HepG2 (cell line): ENCODE measurements at regions not wholly inside any gene's neighbourhood (a gene's known extent, or its start where the extent isn't known, plus 50 kb on each side); places are given as distances from the start of the nearest gene placed in this dataset.

ENCODE experiments used
- ATAC-seq: fragments of 200-7000 bp; cut with Tn5 transposase; 3 replicates; pipeline ENCODE4 v1.9.1; 2020; ENCODE audit warnings: mild to moderate bottlenecking, moderate library complexity
- BruUV-seq: library from RNA; stranded (reverse); fragments of 400-500 nt; replicated peaks from 2 replicates; lab custom pipeline; 2021; lab: Mats Ljungman, UMichigan
- CTCF ChIA-PET: fragments of 300-600 bp; formaldehyde crosslinking; extraction: SDS; loops from one replicate; lab custom pipeline; 2021; ENCODE audit warnings: low total read pairs, inconsistent platforms, low intra/inter-chr PET ratio; lab: Yijun Ruan, JAX
- POLR2A ChIA-PET: fragments of 350-600 bp; sonication (Branson Sonifier 250); formaldehyde crosslinking; loops from one replicate; lab custom pipeline; 2020; ENCODE audit warnings: antibody characterized with exemption, inconsistent platforms; lab: Yijun Ruan, JAX
- DNase-seq: peaks from one replicate; pipeline ENCODE4 v3.0.0-alpha.2; 2015; ENCODE audit warnings: low spot score
- FAIRE-seq: peaks from 3 replicates; lab custom pipeline; 2011; peaks lifted over from hg19 to GRCh38; lab: Jason Lieb, UNC
- H2AFZ ChIP-seq: one replicate; pipeline ENCODE4 v1.6.1; 2011; ENCODE audit warnings: low read length, inconsistent platforms
- H3K27ac ChIP-seq: fragments of 300-600 bp; 3 replicates; pipeline ENCODE4 v1.8.0; 2011; ENCODE audit warnings: mixed run types, mild to moderate bottlenecking, mixed read lengths, low read length, inconsistent platforms; ENCODE audit not compliant: insufficient read depth; ENCODE audit errors: extremely low read length
- H3K27me3 ChIP-seq, 2 experiments: fragments of 200-600 bp in 1 of 2; 2 replicates in 1 of 2; 3 replicates in 1 of 2; pipeline versions ENCODE4 v1.6.0 to v1.8.0; 2011; ENCODE audit warnings: low read length in 2 of 2, mild to moderate bottlenecking in 2 of 2, moderate library complexity in 2 of 2, inconsistent platforms in 1 of 2; ENCODE audit not compliant: insufficient read depth in 2 of 2, control insufficient read depth in 1 of 2
- H3K36me3 ChIP-seq, 2 experiments: fragments of 200-600 bp in 1 of 2; replicated peaks in 1 of 2; 2 replicates in 1 of 2; 3 replicates in 1 of 2; pipeline versions ENCODE4 v1.5.1 to v1.8.0; 2011; ENCODE audit warnings: low read length in 2 of 2, inconsistent platforms in 1 of 2; ENCODE audit not compliant: insufficient read depth in 2 of 2, control insufficient read depth in 1 of 2
- H3K4me1 ChIP-seq: 2 replicates; pipeline ENCODE4 v1.5.1; 2012; ENCODE audit warnings: low read length, inconsistent platforms; ENCODE audit not compliant: insufficient read depth
- H3K4me2 ChIP-seq: 2 replicates; pipeline ENCODE4 v1.6.0; 2011; ENCODE audit warnings: low read depth, low read length, inconsistent platforms
- H3K4me3 ChIP-seq, 3 experiments: fragments of 200-600 bp in 1 of 3; sonication (generic), shearing (Covaris generic) in 1 of 3; replicated peaks in 1 of 3; 2 replicates each; pipeline ENCODE4 v1.5.1; 2011 to 2016; ENCODE audit warnings: low read length in 3 of 3, inconsistent platforms in 2 of 3, low read depth in 2 of 3, mild to moderate bottlenecking in 2 of 3, control low read depth in 1 of 3, mixed read lengths in 1 of 3; ENCODE audit not compliant: insufficient read depth in 1 of 3
- H3K79me2 ChIP-seq: one replicate; pipeline ENCODE4 v1.6.1; 2011; ENCODE audit warnings: low read length, inconsistent platforms; ENCODE audit not compliant: insufficient read depth
- H3K9ac ChIP-seq: 2 replicates; pipeline ENCODE4 v1.6.0; 2011; ENCODE audit warnings: mild to moderate bottlenecking, low read depth, low read length, inconsistent platforms; ENCODE audit not compliant: insufficient read depth
- H3K9me3 ChIP-seq: 2 replicates; pipeline ENCODE4 v1.5.1; 2012; ENCODE audit warnings: mild to moderate bottlenecking, low read length
- H4K20me1 ChIP-seq: 2 replicates; pipeline ENCODE4 v1.6.0; 2011; ENCODE audit warnings: inconsistent platforms, mild to moderate bottlenecking, low read length, moderate library complexity; ENCODE audit not compliant: insufficient read depth
- CTCF ChIP-seq: sonication (generic); formaldehyde crosslinking; IDR thresholded peaks from 2 replicates; pipeline ENCODE4 v1.5.0; 2020; ENCODE audit warnings: mild to moderate bottlenecking, missing genetic modification reagents, moderate library complexity
- RBM22 ChIP-seq: fragments of 200-400 bp; formaldehyde crosslinking; optimal IDR thresholded peaks from 2 replicates; pipeline ENCODE3; 2017; ENCODE audit warnings: mild to moderate bottlenecking, low read length, moderate library complexity
- SMC3 ChIP-seq: IDR thresholded peaks from 2 replicates; pipeline ENCODE4 v1.6.1; 2011; ENCODE audit warnings: low read length, improper control_type of control experiment
- STAG1 ChIP-seq: sonication (generic); formaldehyde crosslinking; IDR thresholded peaks from 2 replicates; pipeline ENCODE4 v1.4.0; 2020; ENCODE audit warnings: missing genetic modification reagents
- ZNF256 ChIP-seq: sonication (generic); formaldehyde crosslinking; conservative IDR thresholded peaks from 2 replicates; pipeline ENCODE4 v1.4.0; 2020; ENCODE audit warnings: missing genetic modification reagents
- ZNF280B ChIP-seq: sonication (generic); formaldehyde crosslinking; IDR thresholded peaks from 2 replicates; pipeline ENCODE4 v1.5.0; 2020; ENCODE audit warnings: missing genetic modification reagents, mild to moderate bottlenecking, borderline replicate concordance
- ZNF484 ChIP-seq: sonication (generic); formaldehyde crosslinking; IDR thresholded peaks from 2 replicates; pipeline ENCODE4 v1.5.1; 2020; ENCODE audit warnings: mild to moderate bottlenecking, low read depth, missing genetic modification reagents, borderline replicate concordance
- WGBS: methylation state at CpG from one replicate; pipeline ENCODE4 v1.1.6; 2017; ENCODE audit warnings: low lambda C conversion rate; 5-methylcytosine and 5-hydroxymethylcytosine counted together
- in situ Hi-C: cut with HindIII; loops from 2 replicates; pipeline ENCODE4 v1.10.0; 2017; ENCODE audit warnings: low pct_unique_long_range_greater_than_20kb; ENCODE audit not compliant: extremely low pct_ligation_motif_present
- intact Hi-C: fragments of 100-400 bp; cut with micrococcal nuclease; formaldehyde crosslinking; loops from one replicate; pipeline ENCODE4 v1.10.0; 2022; ENCODE audit not compliant: unreplicated experiment
- TF ChIP-seq, protein P1 (sequence below): IDR thresholded peaks from 2 replicates; pipeline ENCODE4 v1.6.1; 2012; ENCODE audit warnings: low read length, improper control_type of control experiment

- Histone ChIP-seq H2AFZ (no peak overlapping the region), H4K20me1 (no peaks in the 10 kb centered on the region), H3K4me1 (no peaks in the 10 kb centered on the region), H3K27me3 (no peaks in the 10 kb centered on the region), H3K9me3 (no peaks in the 10 kb centered on the region), H3K36me3 (no peaks in the 10 kb centered on the region), H3K4me3 (no peak overlapping the region), H3K9ac (no peak overlapping the region), H3K27ac (no peak overlapping the region), H3K79me2 (no peaks in the 10 kb centered on the region), H3K4me2 (no peak overlapping the region)
- ChIA-PET CTCF (no interaction called here), POLR2A (no interaction called here)
- in situ Hi-C loops, result no loop called here
- WGBS, result 43% methylated on average over 5 of the region's 5 CpGs
- intact Hi-C loops, result loop anchor here (5.0 kb wide), 1 partner anchor 351 kb away; no protein-coding TSS in a partner anchor
- DNase-seq (no peak), FAIRE-seq (no peak), ATAC-seq (no peak)
- BruUV-seq, result no TSS peak
- TF ChIP-seq ZNF256 (CRISPR knock-in tag) (no peak), RBM22 (no peak), ZNF484 (CRISPR knock-in tag) (no peak), ZNF280B (CRISPR knock-in tag) (no peak)
- TF ChIP-seq, all 625 proteins: peak for 0
Measured at GRCh38 chr4:24033626-24034025, 143.8 kb upstream of the PPARGC1A start.

DNA sequence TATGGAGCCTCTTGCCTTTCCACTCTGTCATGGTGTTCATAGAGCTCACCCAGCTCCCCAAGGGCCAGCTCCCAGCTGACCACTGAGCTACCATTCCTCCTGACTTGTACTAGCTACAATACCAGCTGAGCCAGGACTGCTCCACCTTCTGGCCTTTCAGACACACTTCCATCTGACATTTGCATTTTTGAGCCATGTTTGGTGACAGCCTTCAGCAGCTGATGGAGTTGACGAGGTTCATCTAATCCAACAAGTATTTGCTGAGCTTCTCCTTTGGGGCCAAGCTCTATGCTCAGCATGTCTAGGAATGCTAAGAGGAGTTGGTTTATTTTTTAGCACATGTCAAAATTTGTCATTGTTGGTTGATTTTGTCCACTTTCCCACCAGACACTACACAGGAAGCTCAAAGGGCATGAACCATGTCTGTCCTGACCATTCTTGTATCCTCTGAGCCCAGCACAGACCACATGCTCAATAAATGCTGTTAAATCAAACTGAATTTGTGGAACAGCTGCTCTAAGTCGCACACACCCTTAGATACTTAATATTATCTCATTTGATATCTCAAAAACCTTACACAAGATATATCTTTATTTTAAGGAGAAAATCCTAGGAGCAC lies 142.6 kb upstream of the PPARGC1A start:
- no peak for FAIRE-seq

More for the DNA sequence above, 142.6 kb upstream of the PPARGC1A start:
- H3K4me3 ChIP-seq, result no peak overlapping the region
- no TSS peak for BruUV-seq
- H3K9ac ChIP-seq, result no peak overlapping the region
- ChIA-PET CTCF (no interaction called here), POLR2A (no interaction called here)
- no peaks in the 10 kb centered on the region for H3K27me3 ChIP-seq
- in situ Hi-C loops, result no loop called here
- no peaks in the 10 kb centered on the region for H3K4me1 ChIP-seq
- no peaks in the 10 kb centered on the region for H4K20me1 ChIP-seq
- intact Hi-C loops, result loop anchor here (5.0 kb wide), 1 partner anchor 350 kb away; no protein-coding TSS in a partner anchor
- no peaks in the 10 kb centered on the region for H3K79me2 ChIP-seq
- no peak overlapping the region for H3K4me2 ChIP-seq
- H3K36me3 ChIP-seq, result no peaks in the 10 kb centered on the region
- peak; percentile 13 for DNase-seq
- peak; percentile 79 for ATAC-seq
- WGBS, result 0% methylated on average over 2 of the region's 2 CpGs
- TF ChIP-seq, protein P1, sequence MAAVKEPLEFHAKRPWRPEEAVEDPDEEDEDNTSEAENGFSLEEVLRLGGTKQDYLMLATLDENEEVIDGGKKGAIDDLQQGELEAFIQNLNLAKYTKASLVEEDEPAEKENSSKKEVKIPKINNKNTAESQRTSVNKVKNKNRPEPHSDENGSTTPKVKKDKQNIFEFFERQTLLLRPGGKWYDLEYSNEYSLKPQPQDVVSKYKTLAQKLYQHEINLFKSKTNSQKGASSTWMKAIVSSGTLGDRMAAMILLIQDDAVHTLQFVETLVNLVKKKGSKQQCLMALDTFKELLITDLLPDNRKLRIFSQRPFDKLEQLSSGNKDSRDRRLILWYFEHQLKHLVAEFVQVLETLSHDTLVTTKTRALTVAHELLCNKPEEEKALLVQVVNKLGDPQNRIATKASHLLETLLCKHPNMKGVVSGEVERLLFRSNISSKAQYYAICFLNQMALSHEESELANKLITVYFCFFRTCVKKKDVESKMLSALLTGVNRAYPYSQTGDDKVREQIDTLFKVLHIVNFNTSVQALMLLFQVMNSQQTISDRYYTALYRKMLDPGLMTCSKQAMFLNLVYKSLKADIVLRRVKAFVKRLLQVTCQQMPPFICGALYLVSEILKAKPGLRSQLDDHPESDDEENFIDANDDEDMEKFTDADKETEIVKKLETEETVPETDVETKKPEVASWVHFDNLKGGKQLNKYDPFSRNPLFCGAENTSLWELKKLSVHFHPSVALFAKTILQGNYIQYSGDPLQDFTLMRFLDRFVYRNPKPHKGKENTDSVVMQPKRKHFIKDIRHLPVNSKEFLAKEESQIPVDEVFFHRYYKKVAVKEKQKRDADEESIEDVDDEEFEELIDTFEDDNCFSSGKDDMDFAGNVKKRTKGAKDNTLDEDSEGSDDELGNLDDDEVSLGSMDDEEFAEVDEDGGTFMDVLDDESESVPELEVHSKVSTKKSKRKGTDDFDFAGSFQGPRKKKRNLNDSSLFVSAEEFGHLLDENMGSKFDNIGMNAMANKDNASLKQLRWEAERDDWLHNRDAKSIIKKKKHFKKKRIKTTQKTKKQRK, result no peak
- TF ChIP-seq SMC3 (peak; percentile 62), STAG1 (CRISPR knock-in tag) (peak; percentile 57), CTCF (CRISPR knock-in tag) (peak; percentile 62)
- H2AFZ ChIP-seq, result no peak overlapping the region
- H3K9me3 ChIP-seq, result no peaks in the 10 kb centered on the region
- no peak overlapping the region for H3K27ac ChIP-seq
